Thyroid gland (tissue), 4 donors: ENCODE measurements at regions not wholly inside any gene's neighbourhood (a gene's known extent, or its start where the extent isn't known, plus 50 kb on each side); places are given as distances from the start of the nearest gene placed in this dataset.

Experiments
- DNase-seq, 2 donors: peaks; one replicate each; pipeline ENCODE4 v3.0.0-alpha.2; 2019
- H3K27ac ChIP-seq, 3 donors: fragments of 200-600 bp; sonication (generic); 1 replicate in 2 of 3; 2 replicates in 1 of 3; pipeline ENCODE4 v1.5.1; 2016 to 2019; ENCODE audit warnings: mild to moderate bottlenecking in 1 of 3, moderate library complexity in 1 of 3
- H3K27me3 ChIP-seq: fragments of 200-600 bp; sonication (generic); one replicate; pipeline ENCODE4 v1.5.1; 2019
- H3K36me3 ChIP-seq, 2 donors: fragments of 200-600 bp; sonication (generic); one replicate each; pipeline ENCODE4 v1.5.1; 2016 to 2019
- H3K4me1 ChIP-seq, 2 donors: fragments of 200-600 bp; sonication (generic); one replicate each; pipeline ENCODE4 v1.5.1; 2017 to 2019
- H3K4me3 ChIP-seq, 3 donors: fragments of 200-600 bp; sonication (generic); replicated peaks in 1 of 3; 1 replicate in 2 of 3; 2 replicates in 1 of 3; pipeline ENCODE4 v1.5.1; 2016; ENCODE audit warnings: mild to moderate bottlenecking in 1 of 3
- H3K9me3 ChIP-seq: fragments of 200-600 bp; sonication (generic); one replicate; pipeline ENCODE4 v1.5.1; 2017
- CTCF ChIP-seq, 6 experiments: fragments of 200-600 bp in 3 of 6; fragments of 450-650 bp in 3 of 6; sonication (generic) in 3 of 6; IDR thresholded peaks; one replicate each; pipeline ENCODE4 v1.5.1; 2016 to 2019; ENCODE audit warnings: antibody characterized with exemption in 6 of 6, mild to moderate bottlenecking in 2 of 6, inconsistent platforms in 1 of 6, moderate library complexity in 1 of 6
- POLR2A ChIP-seq, 2 donors: fragments of 450-650 bp; IDR thresholded peaks; one replicate each; pipeline ENCODE4 v1.6.1; 2017; ENCODE audit warnings: antibody characterized with exemption in 2 of 2, mild to moderate bottlenecking in 2 of 2, moderate library complexity in 1 of 2
- WGBS, 2 donors: methylation state at CpG; one replicate each; pipeline ENCODE4 v1.1.5; 2017; 5-methylcytosine and 5-hydroxymethylcytosine counted together
- intact Hi-C: fragments of 100-400 bp; cut with DNase I; formaldehyde crosslinking; loops from one replicate; pipeline ENCODE4 v1.15.1; 2023

GRCh38 chr6:2353412-2354137, 108.2 kb upstream of the GMDS start:
- Histone ChIP-seq H3K4me3 (no peak overlapping the region), H3K9me3 (no peaks in the 10 kb centered on the region), H3K4me1 (no peaks in the 10 kb centered on the region), H3K36me3 (no peaks in the 10 kb centered on the region), H3K27me3 (no peaks in the 10 kb centered on the region), H3K27ac (no peak overlapping the region)
- 52 to 55% methylated on average over 10 of the region's 10 CpGs for WGBS, 2 donors
- intact Hi-C loops, result loop anchor here (5.0 to 10.0 kb wide), 2 partner anchors 139 to 756 kb away; no protein-coding TSS in a partner anchor
- TF ChIP-seq POLR2A (IDR thresholded peaks at IDR 0.05) (no peak), CTCF (IDR thresholded peaks at IDR 0.05) (peak; percentile 42 to 86 (median 74))
- DNase-seq, result peak; percentile 65 to 73

- DNase-seq, result no peak
- no peaks in the 10 kb centered on the region for H3K9me3 ChIP-seq
- H3K4me1 ChIP-seq, result no peaks in the 10 kb centered on the region
- intact Hi-C loops, result loop anchor here (5.0 to 10.0 kb wide), 2 partner anchors 137 to 755 kb away; no protein-coding TSS in a partner anchor
- H3K27me3 ChIP-seq, result no peaks in the 10 kb centered on the region
- no peak overlapping the region for H3K4me3 ChIP-seq
- H3K36me3 ChIP-seq, result no peaks in the 10 kb centered on the region
- WGBS, 2 donors, result 81 to 91% methylated on average over 4 of the region's 4 CpGs
- H3K27ac ChIP-seq, result no peak overlapping the region
- TF ChIP-seq POLR2A (IDR thresholded peaks at IDR 0.05) (no peak), CTCF (IDR thresholded peaks at IDR 0.05) (no peak)
Observed at GRCh38 chr6:2351807-2352431, 106.5 kb upstream of the GMDS start.

- Histone ChIP-seq H3K4me3 (no peak overlapping the region), H3K36me3 (no peaks in the 10 kb centered on the region), H3K4me1 (peaks cover 4% of the 10 kb centered on the region in 2 donors), H3K27me3 (no peaks in the 10 kb centered on the region), H3K27ac (no peak overlapping the region), H3K9me3 (no peaks in the 10 kb centered on the region)
- DNase-seq, result no peak
- TF ChIP-seq CTCF (IDR thresholded peaks at IDR 0.05) (no peak), POLR2A (IDR thresholded peaks at IDR 0.05) (no peak)
- intact Hi-C loops, result loop anchor here (5.0 to 10.0 kb wide), 2 partner anchors 136 to 754 kb away; no protein-coding TSS in a partner anchor
- WGBS, 2 donors, result 85 to 88% methylated on average over 5 of the region's 5 CpGs
Observed at GRCh38 chr6:2351090-2351489, 105.7 kb upstream of the GMDS start.

GRCh38 chr6:2346078-2346477, 100.7 kb upstream of the GMDS start:
- WGBS, 2 donors, result 54 to 58% methylated on average over 3 of the region's 3 CpGs
- intact Hi-C loops, result no loop called here
- Histone ChIP-seq H3K27me3 (no peaks in the 10 kb centered on the region), H3K4me3 (no peak overlapping the region), H3K4me1 (peaks cover 4% of the 10 kb centered on the region in 2 donors), H3K9me3 (no peaks in the 10 kb centered on the region), H3K36me3 (no peaks in the 10 kb centered on the region), H3K27ac (no peak overlapping the region)
- no peak for TF ChIP-seq POLR2A (IDR thresholded peaks at IDR 0.05)
- peak; percentile 20 to 29 for DNase-seq

GRCh38 chr6:2344319-2344905, 99.0 kb upstream of the GMDS start:
- H3K36me3 ChIP-seq, result no peaks in the 10 kb centered on the region
- H3K9me3 ChIP-seq, result no peaks in the 10 kb centered on the region
- no peak for DNase-seq
- TF ChIP-seq POLR2A (IDR thresholded peaks at IDR 0.05) (no peak), CTCF (IDR thresholded peaks at IDR 0.05) (no peak)
- 94 to 96% methylated on average over 6 of the region's 6 CpGs for WGBS, 2 donors
- H3K27me3 ChIP-seq, result no peaks in the 10 kb centered on the region
- no peak overlapping the region for H3K4me3 ChIP-seq
- intact Hi-C loops, result no loop called here
- H3K4me1 ChIP-seq, result peaks cover 4% of the 10 kb centered on the region in 2 donors
- no peak overlapping the region for H3K27ac ChIP-seq
